SH-SY5Y (cell line): ENCODE measurements at regions not wholly inside any gene's neighbourhood (a gene's known extent, or its start where the extent isn't known, plus 50 kb on each side); places are given as distances from the start of the nearest gene placed in this dataset.

ENCODE experiments used
- GATA2 ChIP-seq: IDR thresholded peaks from 2 replicates; pipeline ENCODE4 v1.6.1; 2011; ENCODE audit warnings: mild to moderate bottlenecking, low read depth, low read length
- GATA3 ChIP-seq: IDR thresholded peaks from 2 replicates; pipeline ENCODE4 v1.6.1; 2011; ENCODE audit warnings: low read depth, mild to moderate bottlenecking, low read length, moderate library complexity

GRCh38 chr15:61517776-61518175 is 288.7 kb upstream of the RORA start:
- TF ChIP-seq GATA2 (no peak), GATA3 (no peak)
